ENCODE measurements at regions not wholly inside any gene's neighbourhood (a gene's known extent, or its start where the extent isn't known, plus 50 kb on each side); places are given as distances from the start of the nearest gene placed in this dataset.

DNA sequence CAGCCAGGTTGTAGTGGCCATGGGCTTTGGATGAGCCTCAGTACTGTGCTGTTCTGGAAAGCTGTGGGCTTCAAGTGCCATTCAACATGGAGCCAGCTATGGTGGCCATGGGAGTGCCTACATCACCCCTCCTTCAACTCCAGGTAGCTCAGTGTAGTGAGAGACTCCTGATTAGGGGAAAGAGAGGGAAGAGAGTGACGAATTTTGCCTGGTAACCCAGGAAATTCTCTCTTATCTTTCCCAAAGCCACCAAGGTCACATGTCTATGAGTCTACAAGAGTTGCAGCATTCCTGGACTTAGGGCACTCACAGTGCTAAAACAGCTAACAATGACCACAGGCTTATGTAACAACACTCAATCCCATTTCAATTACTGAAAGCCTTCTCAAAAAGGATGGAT is 81.7 kb upstream of the SPTLC1 start:
- Mint-ChIP-seq H3K9me3 (no peaks in the 10 kb centered on the region), H3K27ac (no peak overlapping the region), H3K27me3 (no peaks in the 10 kb centered on the region), H3K4me1 (ENCODE audit: unreplicated experiment) (peaks cover 1% of the 10 kb centered on the region), H3K36me3 (no peaks in the 10 kb centered on the region), H3K4me3 (no peak overlapping the region)
- TF ChIP-seq, protein P1, sequence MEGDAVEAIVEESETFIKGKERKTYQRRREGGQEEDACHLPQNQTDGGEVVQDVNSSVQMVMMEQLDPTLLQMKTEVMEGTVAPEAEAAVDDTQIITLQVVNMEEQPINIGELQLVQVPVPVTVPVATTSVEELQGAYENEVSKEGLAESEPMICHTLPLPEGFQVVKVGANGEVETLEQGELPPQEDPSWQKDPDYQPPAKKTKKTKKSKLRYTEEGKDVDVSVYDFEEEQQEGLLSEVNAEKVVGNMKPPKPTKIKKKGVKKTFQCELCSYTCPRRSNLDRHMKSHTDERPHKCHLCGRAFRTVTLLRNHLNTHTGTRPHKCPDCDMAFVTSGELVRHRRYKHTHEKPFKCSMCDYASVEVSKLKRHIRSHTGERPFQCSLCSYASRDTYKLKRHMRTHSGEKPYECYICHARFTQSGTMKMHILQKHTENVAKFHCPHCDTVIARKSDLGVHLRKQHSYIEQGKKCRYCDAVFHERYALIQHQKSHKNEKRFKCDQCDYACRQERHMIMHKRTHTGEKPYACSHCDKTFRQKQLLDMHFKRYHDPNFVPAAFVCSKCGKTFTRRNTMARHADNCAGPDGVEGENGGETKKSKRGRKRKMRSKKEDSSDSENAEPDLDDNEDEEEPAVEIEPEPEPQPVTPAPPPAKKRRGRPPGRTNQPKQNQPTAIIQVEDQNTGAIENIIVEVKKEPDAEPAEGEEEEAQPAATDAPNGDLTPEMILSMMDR (conservative IDR thresholded peaks at IDR 0.05): no peak
- DNase-seq (ENCODE audit: extremely low spot score, unreplicated experiment): no peak

DNA sequence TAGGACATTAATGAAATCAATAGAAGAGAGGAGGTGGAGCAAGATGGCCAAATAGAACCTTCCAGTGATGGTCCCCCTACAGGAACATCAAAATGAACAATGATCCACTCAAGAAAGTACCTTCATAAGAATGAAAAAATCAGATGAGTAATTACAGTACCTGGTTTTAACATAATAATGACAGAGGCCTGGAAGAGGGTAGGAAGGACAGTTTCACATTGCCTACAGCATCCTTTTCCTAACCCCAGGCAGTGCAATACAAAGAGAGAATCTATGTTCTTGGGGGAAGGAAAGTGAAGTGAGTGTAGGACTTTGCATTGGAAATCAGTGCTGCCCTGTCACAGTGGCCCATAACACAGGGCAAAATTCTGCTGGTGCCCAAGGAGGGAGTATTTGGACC is 81.2 kb upstream of the SPTLC1 start:
- no peak for DNase-seq (ENCODE audit: extremely low spot score, unreplicated experiment)
- TF ChIP-seq, protein P1 (conservative IDR thresholded peaks at IDR 0.05): no peak
- H3K36me3 Mint-ChIP-seq: no peaks in the 10 kb centered on the region
- H3K27me3 Mint-ChIP-seq: no peaks in the 10 kb centered on the region
- peaks cover 6% of the 10 kb centered on the region for H3K4me1 Mint-ChIP-seq (ENCODE audit: unreplicated experiment)
- H3K27ac Mint-ChIP-seq: no peak overlapping the region
- H3K9me3 Mint-ChIP-seq: no peaks in the 10 kb centered on the region
- no peak overlapping the region for H3K4me3 Mint-ChIP-seq

DNA sequence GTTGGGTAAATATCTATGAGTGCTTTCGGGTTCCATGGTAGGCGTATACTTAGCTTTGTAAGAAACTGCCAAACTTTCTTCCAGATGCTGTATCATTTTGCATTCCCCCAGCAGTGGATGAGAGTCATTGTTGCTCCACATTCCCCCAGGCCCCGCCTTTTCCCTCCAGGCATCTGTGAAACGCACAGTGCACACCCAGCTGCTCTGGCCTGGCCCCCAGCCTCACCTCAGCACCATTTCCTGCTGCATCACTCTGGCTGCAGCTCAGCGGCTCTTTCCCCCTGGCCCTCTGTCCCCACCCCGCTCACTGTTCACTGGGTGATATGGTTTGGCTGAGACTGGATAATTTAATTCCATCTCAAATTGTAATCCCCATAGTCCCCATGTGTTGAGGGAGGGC is 76.6 kb upstream of the SPTLC1 start:
- H3K27ac Mint-ChIP-seq: peak overlapping the region; percentile 75
- H3K36me3 Mint-ChIP-seq: no peaks in the 10 kb centered on the region
- TF ChIP-seq, protein P1 (conservative IDR thresholded peaks at IDR 0.05): no peak
- H3K4me1 Mint-ChIP-seq (ENCODE audit: unreplicated experiment): peaks cover 10% of the 10 kb centered on the region
- H3K27me3 Mint-ChIP-seq: no peaks in the 10 kb centered on the region
- H3K4me3 Mint-ChIP-seq: peak overlapping the region; percentile 37
- no peaks in the 10 kb centered on the region for H3K9me3 Mint-ChIP-seq
- DNase-seq (ENCODE audit: extremely low spot score, unreplicated experiment): no peak

DNA sequence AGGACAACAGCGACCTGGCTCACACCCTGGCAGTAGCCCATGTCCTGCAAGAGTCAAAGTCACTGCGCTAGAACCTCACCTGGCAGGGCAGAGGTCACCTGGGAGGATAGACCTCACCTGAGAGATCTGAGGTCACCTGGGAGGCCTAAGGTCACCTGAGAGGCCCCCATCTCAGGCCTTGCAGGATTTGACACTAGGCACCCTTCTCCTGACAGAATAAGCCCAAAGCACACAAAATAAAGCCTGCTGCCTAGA is 75.2 kb upstream of the SPTLC1 start:
- DNase-seq (ENCODE audit: extremely low spot score, unreplicated experiment): no peak
- no peaks in the 10 kb centered on the region for H3K27me3 Mint-ChIP-seq

DNA sequence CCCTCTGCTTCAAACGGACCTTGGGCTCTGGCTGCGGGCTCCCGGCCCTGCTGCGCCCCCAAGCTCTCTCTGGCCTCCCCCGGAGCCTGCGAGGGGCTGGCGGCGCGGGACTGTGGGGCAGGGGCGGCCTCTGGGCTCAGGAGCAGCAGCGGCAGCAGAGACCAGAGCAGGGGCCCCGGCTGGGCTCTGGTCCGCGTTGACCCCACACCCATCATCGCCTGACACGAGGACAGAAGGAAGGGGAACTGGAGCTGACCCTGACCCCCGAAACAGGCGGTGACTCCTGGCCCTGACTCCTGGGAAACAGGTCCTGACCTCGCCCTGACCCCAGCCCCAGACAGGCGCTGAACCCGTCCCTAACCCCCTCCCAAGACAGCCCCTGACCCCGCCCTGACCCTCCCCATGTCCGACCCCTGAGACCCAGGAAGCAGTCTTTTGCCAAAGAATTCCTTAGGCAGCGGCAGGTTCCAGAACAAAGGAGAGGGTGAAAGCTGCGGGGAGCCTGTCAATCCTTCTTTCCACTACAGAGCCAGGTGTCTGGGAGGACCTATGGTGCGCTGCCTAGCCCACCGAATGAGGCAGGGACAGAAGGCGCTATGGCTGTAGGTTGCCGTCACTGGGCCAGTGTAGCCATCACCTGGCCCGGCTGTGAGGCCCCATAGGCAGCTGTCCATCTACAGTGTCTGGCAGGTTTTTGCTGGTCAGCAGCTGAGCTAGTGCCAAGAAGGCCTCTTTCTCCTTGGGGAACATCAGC is 74.7 kb upstream of the SPTLC1 start:
- H3K4me1 Mint-ChIP-seq (ENCODE audit: unreplicated experiment): peaks cover 10% of the 10 kb centered on the region
- no peak overlapping the region for H3K4me3 Mint-ChIP-seq
- no peaks in the 10 kb centered on the region for H3K27me3 Mint-ChIP-seq
- no peaks in the 10 kb centered on the region for H3K36me3 Mint-ChIP-seq
- H3K9me3 Mint-ChIP-seq: no peaks in the 10 kb centered on the region
- TF ChIP-seq, protein P1 (conservative IDR thresholded peaks at IDR 0.05): no peak
- no peak for DNase-seq (ENCODE audit: extremely low spot score, unreplicated experiment)
- H3K27ac Mint-ChIP-seq: no peak overlapping the region

More for the DNA sequence above, 75.2 kb upstream of the SPTLC1 start:
- H3K9me3 Mint-ChIP-seq: no peaks in the 10 kb centered on the region
- H3K4me1 Mint-ChIP-seq (ENCODE audit: unreplicated experiment): peaks cover 10% of the 10 kb centered on the region
- H3K36me3 Mint-ChIP-seq: no peaks in the 10 kb centered on the region
- no peak overlapping the region for H3K27ac Mint-ChIP-seq
- H3K4me3 Mint-ChIP-seq: no peak overlapping the region
- TF ChIP-seq, protein P1 (conservative IDR thresholded peaks at IDR 0.05): no peak

Measured in type B pancreatic cell (in vitro differentiated cells).